ENCODE measurements at regions not wholly inside any gene's neighbourhood (a gene's known extent, or its start where the extent isn't known, plus 50 kb on each side); places are given as distances from the start of the nearest gene placed in this dataset.
"Not testable (repeated sequence)": the region's sequence is repeated elsewhere in the genome, so short reads cannot be mapped to it uniquely, and the experiment has no call there.

GRCh38 chr5:57720656-57721055 is 238.0 kb upstream of the ACTBL2 start:
- no peak overlapping the region for H3K27ac ChIP-seq
- no peak for TF ChIP-seq CTCF (IDR thresholded peaks at IDR 0.05)
- TF ChIP-seq ZFX (IDR thresholded peaks at IDR 0.05; ENCODE audit: borderline replicate concordance): no peak

DNA sequence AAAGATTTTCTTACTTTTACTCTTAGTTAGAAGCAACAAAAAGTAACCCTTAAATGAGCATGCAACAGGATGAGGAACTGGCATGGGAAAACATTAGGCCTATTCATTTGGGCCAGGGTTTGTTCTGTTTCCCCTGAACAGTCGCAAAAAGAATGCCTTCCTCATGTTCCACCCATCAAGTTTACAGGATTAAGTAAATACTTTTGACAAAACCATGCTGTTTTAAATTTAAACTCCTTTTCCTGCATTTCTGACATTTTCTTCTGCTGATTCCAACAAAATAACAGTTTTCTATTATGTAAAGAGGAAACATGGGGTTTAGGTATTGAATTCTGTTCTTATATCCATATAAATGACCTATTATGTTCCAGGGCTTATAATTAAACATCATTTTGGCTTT is 236.6 kb upstream of the ACTBL2 start:
- no peak for TF ChIP-seq CTCF (IDR thresholded peaks at IDR 0.05)
- TF ChIP-seq ZFX (IDR thresholded peaks at IDR 0.05; ENCODE audit: borderline replicate concordance): no peak
- H3K27ac ChIP-seq: no peak overlapping the region

GRCh38 chr5:57718155-57718554 is 235.5 kb upstream of the ACTBL2 start:
- H3K27ac ChIP-seq: no peak overlapping the region
- no peak for TF ChIP-seq ZFX (IDR thresholded peaks at IDR 0.05; ENCODE audit: borderline replicate concordance)

- TF ChIP-seq ZFX (IDR thresholded peaks at IDR 0.05; ENCODE audit: borderline replicate concordance) (no peak), CTCF (IDR thresholded peaks at IDR 0.05) (no peak)
- H3K27ac ChIP-seq: no peak overlapping the region
Observed at GRCh38 chr5:57717555-57717954, 234.9 kb upstream of the ACTBL2 start.

GRCh38 chr5:57716661-57717060 is 234.1 kb upstream of the ACTBL2 start:
- no peak for TF ChIP-seq ZFX (IDR thresholded peaks at IDR 0.05; ENCODE audit: borderline replicate concordance)
- TF ChIP-seq CTCF (IDR thresholded peaks at IDR 0.05): no peak
- H3K27ac ChIP-seq: no peak overlapping the region

- no peak overlapping the region for H3K27ac ChIP-seq
Observed at GRCh38 chr5:57715296-57715695, 232.7 kb upstream of the ACTBL2 start.

GRCh38 chr5:57713535-57713934 is 230.9 kb upstream of the ACTBL2 start:
- not testable (repeated sequence) for H3K27ac ChIP-seq

More at GRCh38 chr5:57715296-57715695, 232.7 kb upstream of the ACTBL2 start:
- no peak for TF ChIP-seq CTCF (IDR thresholded peaks at IDR 0.05)

GRCh38 chr5:57711946-57712345 is 229.3 kb upstream of the ACTBL2 start:
- no peak overlapping the region for H3K27ac ChIP-seq
- no peak for TF ChIP-seq ZFX (IDR thresholded peaks at IDR 0.05; ENCODE audit: borderline replicate concordance)

GRCh38 chr5:57711471-57711870 is 228.9 kb upstream of the ACTBL2 start:
- no peak for TF ChIP-seq CTCF (IDR thresholded peaks at IDR 0.05)
- no peak for TF ChIP-seq ZFX (IDR thresholded peaks at IDR 0.05; ENCODE audit: borderline replicate concordance)
- H3K27ac ChIP-seq: no peak overlapping the region

Measured in 22Rv1 (cell line).